K562 (cell line): ENCODE measurements at regions not wholly inside any gene's neighbourhood (a gene's known extent, or its start where the extent isn't known, plus 50 kb on each side); places are given as distances from the start of the nearest gene placed in this dataset.

Source experiments
- ERF ChIP-seq: fragments of 450-650 bp; formaldehyde crosslinking; IDR thresholded peaks from 2 replicates; pipeline ENCODE4 v1.4.0; 2020; ENCODE audit warnings: mild to moderate bottlenecking, mixed read lengths
- KLF16 ChIP-seq: IDR thresholded peaks from 2 replicates; pipeline ENCODE4 v1.6.1; 2016; ENCODE audit warnings: antibody characterized with exemption
- MYNN ChIP-seq, 2 experiments: sonication (generic); formaldehyde crosslinking in 1 of 2; IDR thresholded peaks; 2 replicates each; pipeline versions ENCODE4 v1.5.0 to v1.6.1; 2016 to 2020; ENCODE audit warnings: antibody characterized with exemption in 1 of 2, missing genetic modification reagents in 1 of 2
- NFYB ChIP-seq: IDR thresholded peaks from 2 replicates; pipeline ENCODE4 v1.6.1; 2011; ENCODE audit warnings: mild to moderate bottlenecking, moderate library complexity; ENCODE audit not compliant: insufficient read length; ENCODE audit errors: extremely low read depth
- NR2C2 ChIP-seq, 2 experiments: fragments of 200-800 bp in 1 of 2; sonication (Bioruptor generic) in 1 of 2; sonication (generic) in 1 of 2; formaldehyde crosslinking in 1 of 2; IDR thresholded peaks; 2 replicates each; pipeline versions ENCODE4 v1.6.1 to v1.8.0; 2016 to 2022; ENCODE audit warnings: mild to moderate bottlenecking in 1 of 2, missing compliant biosample characterization in 1 of 2, missing genetic modification characterization in 1 of 2, missing genetic modification reagents in 1 of 2
- POLR2AphosphoS5 ChIP-seq: IDR thresholded peaks from 2 replicates; pipeline ENCODE4 v1.6.1; 2011; ENCODE audit warnings: mild to moderate bottlenecking, low read depth, low read length, moderate library complexity; ENCODE audit not compliant: control insufficient read depth, insufficient read depth
- RERE ChIP-seq: sonication (generic); formaldehyde crosslinking; IDR thresholded peaks from 2 replicates; pipeline ENCODE4 v1.8.0; 2023; ENCODE audit warnings: missing genetic modification reagents, mild to moderate bottlenecking, borderline replicate concordance
- SRF ChIP-seq, 2 experiments: fragments of 250-450, 450-650 bp in 1 of 2; sonication (Bioruptor Pico) in 1 of 2; sonication (generic) in 1 of 2; formaldehyde crosslinking; IDR thresholded peaks; 2 replicates each; pipeline versions ENCODE4 v1.5.0 to v1.5.1; 2020 to 2022; ENCODE audit warnings: mild to moderate bottlenecking in 1 of 2, missing genetic modification reagents in 1 of 2
- TARDBP ChIP-seq: fragments of 450-650 bp; IDR thresholded peaks from 2 replicates; pipeline ENCODE4 v1.6.1; 2016
- ZC3H11A ChIP-seq: IDR thresholded peaks from 2 replicates; pipeline ENCODE4 v1.6.1; 2012; ENCODE audit warnings: low read depth, low read length, improper control_type of control experiment
- ZFX ChIP-seq: sonication (generic); formaldehyde crosslinking; IDR thresholded peaks from 2 replicates; pipeline ENCODE4 v1.8.0; 2022; ENCODE audit warnings: mild to moderate bottlenecking, missing genetic modification reagents, moderate library complexity
- TF ChIP-seq, protein P1 (sequence below), 3 experiments: IDR thresholded peaks in 2 of 3; conservative IDR thresholded peaks in 1 of 3; 2 replicates each; pipeline ENCODE4 v1.5.1; 2011 to 2012; ENCODE audit warnings: low read length in 3 of 3, mild to moderate bottlenecking in 3 of 3, control low read depth in 2 of 3, improper control_type of control experiment in 1 of 3, inconsistent platforms in 1 of 3, low read depth in 1 of 3, mixed read lengths in 1 of 3, moderate library complexity in 1 of 3; ENCODE audit not compliant: insufficient read depth in 2 of 3

GRCh38 chr6:63410435-63411426 is 90.9 kb upstream of the LGSN start:
- TF ChIP-seq NFYB (no peak), KLF16 (no peak), RERE (CRISPR knock-in tag) (no peak), TARDBP (no peak), SRF (CRISPR knock-in tag; IDR thresholded peaks at IDR 0.05) (no peak), NR2C2 (CRISPR knock-in tag; IDR thresholded peaks at IDR 0.05) (no peak), NR2C2 (tag; IDR thresholded peaks at IDR 0.05) (no peak), ERF (CRISPR knock-in tag) (no peak), MYNN (IDR thresholded peaks at IDR 0.05) (no peak), MYNN (CRISPR knock-in tag; IDR thresholded peaks at IDR 0.05) (no peak), POLR2AphosphoS5 (no peak), ZFX (CRISPR knock-in tag) (no peak), ZC3H11A (no peak)
- TF ChIP-seq, protein P1, sequence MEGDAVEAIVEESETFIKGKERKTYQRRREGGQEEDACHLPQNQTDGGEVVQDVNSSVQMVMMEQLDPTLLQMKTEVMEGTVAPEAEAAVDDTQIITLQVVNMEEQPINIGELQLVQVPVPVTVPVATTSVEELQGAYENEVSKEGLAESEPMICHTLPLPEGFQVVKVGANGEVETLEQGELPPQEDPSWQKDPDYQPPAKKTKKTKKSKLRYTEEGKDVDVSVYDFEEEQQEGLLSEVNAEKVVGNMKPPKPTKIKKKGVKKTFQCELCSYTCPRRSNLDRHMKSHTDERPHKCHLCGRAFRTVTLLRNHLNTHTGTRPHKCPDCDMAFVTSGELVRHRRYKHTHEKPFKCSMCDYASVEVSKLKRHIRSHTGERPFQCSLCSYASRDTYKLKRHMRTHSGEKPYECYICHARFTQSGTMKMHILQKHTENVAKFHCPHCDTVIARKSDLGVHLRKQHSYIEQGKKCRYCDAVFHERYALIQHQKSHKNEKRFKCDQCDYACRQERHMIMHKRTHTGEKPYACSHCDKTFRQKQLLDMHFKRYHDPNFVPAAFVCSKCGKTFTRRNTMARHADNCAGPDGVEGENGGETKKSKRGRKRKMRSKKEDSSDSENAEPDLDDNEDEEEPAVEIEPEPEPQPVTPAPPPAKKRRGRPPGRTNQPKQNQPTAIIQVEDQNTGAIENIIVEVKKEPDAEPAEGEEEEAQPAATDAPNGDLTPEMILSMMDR (IDR thresholded peaks at IDR 0.05 in 2 of 3, conservative IDR thresholded peaks at IDR 0.05 in 1 of 3; ENCODE audit: insufficient read depth in 2 of 3, low read depth in 1 of 3, low read length in 3 of 3): no peak
